ENCODE measurements at regions not wholly inside any gene's neighbourhood (a gene's known extent, or its start where the extent isn't known, plus 50 kb on each side); places are given as distances from the start of the nearest gene placed in this dataset.

DNA sequence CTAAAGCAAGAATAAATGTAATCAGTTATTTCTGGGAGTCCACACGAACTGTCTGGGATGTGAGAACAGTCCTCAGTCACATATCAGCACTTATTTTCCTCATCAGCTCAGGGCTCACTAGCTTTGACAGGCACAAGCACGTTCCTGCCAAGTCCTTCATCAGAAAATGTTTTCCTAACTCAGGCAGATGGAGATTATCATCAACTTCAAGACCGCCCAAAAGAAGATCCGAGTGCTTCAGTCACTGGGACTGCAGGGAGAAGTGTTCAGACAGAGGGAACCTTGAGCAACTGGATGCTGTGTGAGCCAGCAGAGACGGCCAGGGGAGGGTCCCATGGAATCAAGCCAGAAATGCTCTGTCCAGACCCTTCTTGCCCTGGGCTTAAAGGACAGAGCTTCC is 189.4 kb downstream of the NXNL2 start:
- TF ChIP-seq, protein P1, sequence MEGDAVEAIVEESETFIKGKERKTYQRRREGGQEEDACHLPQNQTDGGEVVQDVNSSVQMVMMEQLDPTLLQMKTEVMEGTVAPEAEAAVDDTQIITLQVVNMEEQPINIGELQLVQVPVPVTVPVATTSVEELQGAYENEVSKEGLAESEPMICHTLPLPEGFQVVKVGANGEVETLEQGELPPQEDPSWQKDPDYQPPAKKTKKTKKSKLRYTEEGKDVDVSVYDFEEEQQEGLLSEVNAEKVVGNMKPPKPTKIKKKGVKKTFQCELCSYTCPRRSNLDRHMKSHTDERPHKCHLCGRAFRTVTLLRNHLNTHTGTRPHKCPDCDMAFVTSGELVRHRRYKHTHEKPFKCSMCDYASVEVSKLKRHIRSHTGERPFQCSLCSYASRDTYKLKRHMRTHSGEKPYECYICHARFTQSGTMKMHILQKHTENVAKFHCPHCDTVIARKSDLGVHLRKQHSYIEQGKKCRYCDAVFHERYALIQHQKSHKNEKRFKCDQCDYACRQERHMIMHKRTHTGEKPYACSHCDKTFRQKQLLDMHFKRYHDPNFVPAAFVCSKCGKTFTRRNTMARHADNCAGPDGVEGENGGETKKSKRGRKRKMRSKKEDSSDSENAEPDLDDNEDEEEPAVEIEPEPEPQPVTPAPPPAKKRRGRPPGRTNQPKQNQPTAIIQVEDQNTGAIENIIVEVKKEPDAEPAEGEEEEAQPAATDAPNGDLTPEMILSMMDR (IDR thresholded peaks at IDR 0.05; ENCODE audit: control insufficient read depth, extremely low read depth, insufficient read depth) = no peak
- no peak for DNase-seq (ENCODE audit: low read depth)
- no peak overlapping the region for H3K4me3 ChIP-seq (ENCODE audit: low read depth, low read length)

DNA sequence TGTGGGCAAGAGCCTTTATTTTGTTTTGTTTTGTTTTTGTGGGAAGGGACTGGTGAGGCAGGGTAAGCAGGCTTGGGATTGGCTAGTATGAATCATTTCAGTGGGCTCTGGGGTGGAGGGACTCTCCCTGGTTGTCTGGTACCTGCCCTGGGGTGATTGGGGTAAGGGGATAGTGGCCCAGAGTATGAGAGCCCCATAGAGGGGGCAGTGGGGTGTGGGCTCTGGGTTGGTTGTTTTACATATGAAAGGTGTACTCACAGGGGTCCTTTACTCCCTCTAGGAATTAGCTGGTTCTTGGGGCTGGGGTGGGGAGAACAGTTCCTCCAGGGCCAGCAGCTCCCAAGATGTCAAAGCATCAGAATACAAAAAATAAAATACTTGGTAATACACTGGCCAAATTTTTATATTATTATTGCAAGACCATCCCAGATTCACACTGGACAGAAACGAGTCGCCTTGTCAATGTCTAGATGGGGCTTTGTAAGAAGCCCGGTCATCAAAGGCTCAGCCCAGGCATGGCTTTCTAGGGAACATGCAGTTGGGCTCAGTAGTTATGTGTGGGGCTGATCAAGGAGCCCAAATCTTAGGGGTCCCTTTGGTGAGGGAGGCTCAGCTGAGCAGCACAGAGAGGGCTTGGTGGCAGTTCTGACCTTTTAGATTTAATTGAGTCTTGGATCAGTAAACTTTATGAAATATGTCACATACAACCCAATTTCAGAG is 190.5 kb downstream of the NXNL2 start:
- no peak overlapping the region for H3K4me3 ChIP-seq (ENCODE audit: low read depth, low read length)
- no peak for DNase-seq (ENCODE audit: low read depth)
- TF ChIP-seq, protein P1 (IDR thresholded peaks at IDR 0.05; ENCODE audit: control insufficient read depth, extremely low read depth, insufficient read depth) = no peak

DNA sequence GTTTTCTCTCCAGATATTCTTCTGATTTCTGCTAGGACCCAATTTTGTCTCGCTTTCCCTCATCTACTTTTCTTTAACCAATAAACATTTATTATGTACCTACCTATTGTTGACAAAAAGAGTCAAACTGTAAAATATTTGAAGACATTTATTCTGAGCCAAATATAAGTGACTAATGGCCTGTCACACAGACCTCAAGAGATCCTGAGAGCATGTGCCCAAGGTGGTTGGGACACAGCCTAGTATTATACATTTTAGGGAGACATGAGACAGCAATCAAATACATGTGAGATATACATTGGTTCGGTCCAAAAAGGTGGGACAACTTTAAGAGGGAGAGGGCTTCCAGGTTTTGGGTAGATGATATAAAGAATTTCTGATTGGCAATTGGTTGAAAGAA is 191.8 kb downstream of the NXNL2 start:
- no peak for DNase-seq (ENCODE audit: low read depth)
- TF ChIP-seq, protein P1 (IDR thresholded peaks at IDR 0.05; ENCODE audit: control insufficient read depth, extremely low read depth, insufficient read depth) = no peak
- no peak overlapping the region for H3K4me3 ChIP-seq (ENCODE audit: low read depth, low read length)

DNA sequence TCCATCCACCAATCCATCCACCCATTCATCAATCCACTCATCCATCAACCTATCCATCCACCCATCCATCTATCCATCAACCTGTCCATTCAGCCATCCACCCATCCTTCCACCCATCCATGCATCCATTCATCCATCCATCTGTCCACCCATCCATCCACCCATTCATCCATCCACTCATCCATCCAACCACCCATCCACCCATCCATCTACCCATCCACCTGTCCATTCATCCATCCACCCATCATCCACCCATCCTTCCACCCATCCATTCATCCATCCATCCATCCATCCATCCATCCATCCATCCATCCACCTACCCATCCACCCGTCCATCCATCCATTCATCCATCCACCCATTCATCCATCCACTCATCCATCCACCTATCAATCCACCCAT is 195.8 kb downstream of the NXNL2 start:
- no peak overlapping the region for H3K4me3 ChIP-seq (ENCODE audit: low read depth, low read length)
- DNase-seq (ENCODE audit: low read depth) = no peak
- TF ChIP-seq, protein P1 (IDR thresholded peaks at IDR 0.05; ENCODE audit: control insufficient read depth, extremely low read depth, insufficient read depth) = no peak

DNA sequence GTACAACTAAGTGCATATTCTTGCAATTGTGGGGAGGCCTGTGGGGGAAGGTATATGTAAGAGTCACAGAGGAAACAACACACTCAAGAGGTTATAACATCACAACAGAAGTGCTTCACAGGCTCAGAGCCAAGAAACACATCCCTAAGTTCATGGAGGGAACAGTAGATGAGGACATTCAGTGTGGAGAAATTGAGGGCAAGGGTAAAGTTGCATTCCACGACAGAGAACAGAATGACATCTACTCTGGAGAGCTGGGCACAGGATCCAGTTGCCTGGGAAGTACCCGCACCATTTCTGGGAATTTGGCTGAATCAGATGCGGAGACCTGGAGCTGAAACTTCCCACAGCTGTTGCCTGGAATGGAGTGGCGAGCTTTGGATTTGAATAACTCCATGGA is 197.2 kb downstream of the NXNL2 start:
- no peak overlapping the region for H3K4me3 ChIP-seq (ENCODE audit: low read depth, low read length)
- no peak for DNase-seq (ENCODE audit: low read depth)
- TF ChIP-seq, protein P1 (IDR thresholded peaks at IDR 0.05; ENCODE audit: control insufficient read depth, extremely low read depth, insufficient read depth) = no peak

DNA sequence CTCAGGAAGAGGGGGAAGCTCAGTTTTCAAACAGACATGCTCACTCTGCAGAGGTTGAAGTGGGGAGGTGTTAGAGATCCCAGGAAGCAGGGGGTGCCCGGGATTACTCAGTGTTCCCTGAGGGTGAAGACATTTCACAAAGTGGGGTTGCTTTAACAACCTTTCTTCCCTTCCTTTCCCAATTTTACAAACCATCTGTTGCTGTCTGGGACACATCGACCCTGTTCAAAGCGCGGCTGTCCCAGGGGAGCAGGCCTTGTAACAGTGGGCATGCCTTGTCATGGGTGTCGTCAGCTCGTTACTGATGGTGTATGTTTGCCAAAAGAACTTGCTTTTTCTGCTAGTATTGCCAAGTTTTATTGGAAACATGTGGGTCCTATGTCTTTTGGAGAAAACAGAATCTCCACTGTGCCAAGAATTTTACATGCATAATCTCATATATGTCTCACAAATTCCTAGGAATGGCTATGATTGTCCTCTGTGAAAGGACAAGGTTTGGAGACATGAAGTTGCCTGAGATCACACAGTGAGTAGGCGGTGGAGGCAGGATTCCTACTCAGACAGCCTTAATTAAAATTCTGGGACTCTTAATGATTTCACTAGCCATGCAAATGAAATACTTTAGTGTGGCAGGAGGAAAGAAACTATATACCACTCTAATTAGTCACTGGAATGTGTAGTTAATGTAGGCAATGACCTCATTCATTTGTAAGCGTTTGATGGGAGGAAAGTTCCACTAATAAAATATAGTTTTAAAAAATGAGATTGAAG is 198.9 kb downstream of the NXNL2 start:
- H3K4me3 ChIP-seq (ENCODE audit: low read depth, low read length) = no peak overlapping the region
- no peak for DNase-seq (ENCODE audit: low read depth)
- TF ChIP-seq, protein P1 (IDR thresholded peaks at IDR 0.05; ENCODE audit: control insufficient read depth, extremely low read depth, insufficient read depth) = no peak
